ENCODE measurements at regions not wholly inside any gene's neighbourhood (a gene's known extent, or its start where the extent isn't known, plus 50 kb on each side); places are given as distances from the start of the nearest gene placed in this dataset.

- DNase-seq (ENCODE audit: low read depth) = no peak
Observed at GRCh38 chr21:16305686-16306085, 575.9 kb downstream of the USP25 start.

GRCh38 chr21:16307256-16307655 is 577.5 kb downstream of the USP25 start:
- DNase-seq (ENCODE audit: low read depth) = no peak

DNA sequence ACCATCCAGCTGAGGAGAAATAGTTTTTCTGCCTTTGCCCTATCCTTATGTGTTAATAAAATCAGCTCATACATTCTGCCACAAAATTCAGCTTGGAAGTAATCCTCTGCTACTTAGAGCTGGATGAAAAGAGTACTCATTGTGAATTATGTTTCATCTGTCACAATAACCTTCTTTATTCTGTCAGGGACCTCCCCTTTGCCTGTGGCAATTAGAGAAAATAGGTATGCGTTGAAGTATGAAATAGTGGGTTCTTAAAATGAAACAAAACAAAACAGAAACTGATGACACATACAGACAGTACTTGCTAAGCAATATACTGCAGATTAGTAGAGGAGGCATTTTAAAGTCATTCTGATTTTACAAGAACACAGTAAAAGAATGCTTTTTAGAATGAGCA is 578.5 kb downstream of the USP25 start:
- DNase-seq (ENCODE audit: low read depth) = no peak

- no peak for DNase-seq (ENCODE audit: low read depth)
Observed at GRCh38 chr21:16309250-16309971, 579.6 kb downstream of the USP25 start.

DNA sequence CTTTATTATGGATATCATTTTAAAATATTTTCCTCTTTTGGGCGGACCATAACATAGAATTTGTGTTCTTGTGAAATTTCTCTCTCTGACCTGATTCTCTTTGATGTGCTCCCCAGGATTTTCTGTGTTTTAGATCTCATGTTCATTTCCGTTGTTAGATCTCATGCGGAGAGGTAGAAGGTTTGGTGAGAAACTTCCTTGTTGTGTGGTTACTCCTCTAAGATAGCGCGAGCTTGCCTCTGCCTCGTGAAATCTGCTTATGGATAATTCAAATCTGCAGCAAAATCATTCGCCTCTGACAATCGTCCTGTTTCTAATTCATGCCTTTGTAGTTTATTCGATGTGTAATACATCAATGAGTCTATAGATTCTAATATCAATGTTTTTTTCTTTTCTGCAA is 580.4 kb downstream of the USP25 start:
- DNase-seq (ENCODE audit: low read depth) = no peak

- no peak for DNase-seq (ENCODE audit: low read depth)
Observed at GRCh38 chr21:16311229-16311628, 581.4 kb downstream of the USP25 start.

GRCh38 chr21:16312321-16312720 is 582.5 kb downstream of the USP25 start:
- no peak for DNase-seq (ENCODE audit: low read depth)

GRCh38 chr21:16315223-16315622 is 585.4 kb downstream of the USP25 start:
- no peak for DNase-seq (ENCODE audit: low read depth)

- DNase-seq (ENCODE audit: low read depth) = no peak
Observed at GRCh38 chr21:16318651-16319300, 589.0 kb downstream of the USP25 start.

- DNase-seq (ENCODE audit: low read depth) = no peak
Observed at GRCh38 chr21:16320110-16320509, 590.3 kb downstream of the USP25 start.

- no peak for DNase-seq (ENCODE audit: low read depth)
Observed at GRCh38 chr21:16322454-16322853, 592.7 kb downstream of the USP25 start.

DNA sequence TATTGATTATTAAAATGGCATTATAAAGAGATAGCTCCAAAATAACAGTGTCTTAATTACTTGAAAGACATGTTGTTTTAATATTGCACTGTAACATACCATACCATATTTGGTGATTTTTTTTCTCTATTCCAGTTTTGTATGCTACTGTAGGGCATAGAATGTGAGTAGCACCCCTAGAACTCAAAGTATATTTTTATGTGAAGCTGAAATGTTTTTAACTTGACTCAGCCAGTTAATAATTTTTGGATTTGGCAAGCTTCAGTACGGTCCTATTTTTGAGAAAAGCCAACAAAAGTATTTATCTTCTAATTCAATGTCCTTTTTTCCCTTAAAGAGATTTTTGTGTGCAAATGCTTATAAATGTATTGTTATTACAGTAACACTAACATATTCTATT is 593.8 kb downstream of the USP25 start:
- DNase-seq (ENCODE audit: low read depth) = no peak

GRCh38 chr21:16324630-16325029 is 594.8 kb downstream of the USP25 start:
- DNase-seq (ENCODE audit: low read depth) = no peak

GRCh38 chr21:16330082-16330907 is 600.5 kb downstream of the USP25 start:
- no peak for DNase-seq (ENCODE audit: low read depth)

DNA sequence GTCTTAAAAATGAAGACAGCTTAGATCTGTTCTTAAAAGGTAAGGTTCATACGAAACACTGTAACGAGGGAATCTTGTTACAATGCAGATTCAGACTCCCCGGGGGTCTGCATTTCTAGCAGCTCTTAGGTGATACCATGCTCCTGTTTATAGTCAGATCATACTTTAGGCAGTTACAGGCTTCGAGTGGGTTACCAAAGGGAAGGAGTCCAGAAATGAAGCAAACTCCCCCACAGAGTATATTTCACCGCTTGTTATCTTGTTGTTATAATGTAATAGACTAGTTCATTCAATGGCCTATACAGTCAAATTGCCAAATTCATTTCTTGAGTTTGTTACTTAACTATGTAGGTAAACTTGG is 601.1 kb downstream of the USP25 start:
- DNase-seq (ENCODE audit: low read depth) = no peak

DNA sequence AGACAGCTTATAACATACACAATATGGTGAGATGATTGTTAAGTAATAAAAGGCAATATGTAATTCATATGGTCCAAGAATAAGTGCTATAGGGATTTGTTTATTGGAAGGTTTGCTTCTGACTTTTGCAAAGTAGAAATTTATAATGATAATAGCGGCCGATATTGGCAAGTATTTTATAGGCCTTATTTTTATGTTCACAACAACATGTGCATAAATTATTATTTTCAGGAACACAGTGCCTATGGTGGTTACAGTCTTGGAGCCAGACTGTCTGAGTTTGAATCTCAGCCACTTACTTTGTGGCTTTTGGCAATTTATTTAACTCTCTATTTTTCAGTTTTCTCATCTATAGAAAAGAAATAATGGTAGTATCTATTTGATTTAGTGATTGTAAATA is 607.5 kb downstream of the USP25 start:
- DNase-seq (ENCODE audit: low read depth) = no peak

GRCh38 chr21:16342932-16343331 is 613.1 kb downstream of the USP25 start:
- DNase-seq (ENCODE audit: low read depth) = no peak

GRCh38 chr21:16343776-16344175 is 614.0 kb downstream of the USP25 start:
- DNase-seq (ENCODE audit: low read depth) = no peak

DNA sequence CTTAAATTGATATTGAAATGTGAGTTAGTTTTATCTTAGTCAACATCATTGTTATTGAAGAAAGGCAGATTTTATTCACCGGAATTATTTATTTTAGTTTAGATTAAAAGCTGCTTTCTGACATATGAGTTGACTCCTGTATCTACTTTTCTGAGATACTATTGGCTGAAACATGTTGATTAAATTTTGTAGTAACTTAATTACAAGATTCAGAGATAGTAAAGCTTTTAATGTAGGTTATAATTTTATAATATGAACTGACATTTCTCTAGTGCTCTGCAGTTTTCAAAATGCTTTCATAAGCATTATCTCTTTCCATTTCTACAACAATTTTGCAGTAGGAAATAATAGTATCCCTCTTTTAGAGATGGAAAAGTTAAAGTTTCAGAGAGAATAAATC is 616.0 kb downstream of the USP25 start:
- no peak for DNase-seq (ENCODE audit: low read depth)

DNA sequence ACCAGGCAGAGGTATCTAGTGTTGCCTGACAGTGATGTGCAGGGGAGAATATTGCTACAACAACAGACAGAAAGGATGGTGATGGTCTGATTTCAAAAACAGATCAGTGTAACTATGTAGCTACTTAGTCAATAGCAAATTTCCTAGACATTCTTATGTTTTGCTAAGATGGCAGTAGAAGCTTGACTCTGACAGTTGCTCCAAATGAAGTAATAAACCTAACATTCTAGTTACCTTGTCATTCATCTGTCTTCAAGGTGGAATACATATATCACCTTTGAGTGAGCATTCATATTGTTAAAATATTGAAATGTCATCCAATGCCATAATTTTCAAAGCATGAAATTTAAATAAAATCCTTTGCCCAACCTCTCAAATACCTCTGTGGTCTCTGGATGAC is 617.4 kb downstream of the USP25 start:
- DNase-seq (ENCODE audit: low read depth) = no peak

DNA sequence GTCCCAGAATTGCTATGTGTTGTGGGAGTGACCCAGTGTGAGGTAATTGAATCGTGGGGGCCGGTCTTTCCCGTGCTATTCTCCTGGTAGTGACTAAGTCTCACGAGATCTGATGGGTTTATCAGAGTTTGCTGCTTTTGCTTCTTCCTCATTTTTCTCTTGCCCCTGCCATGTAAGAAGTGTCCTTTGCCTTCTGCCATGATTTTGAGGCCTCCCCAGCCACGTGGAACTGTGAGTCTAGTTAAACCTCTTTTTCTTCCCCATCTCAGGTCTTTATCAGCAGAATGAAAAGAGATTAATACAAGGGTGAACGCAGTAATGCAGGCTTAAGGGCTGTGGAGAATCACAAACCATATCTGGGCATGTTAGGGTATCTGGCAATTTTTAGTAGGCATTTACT is 624.0 kb downstream of the USP25 start:
- no peak for DNase-seq (ENCODE audit: low read depth)

DNA sequence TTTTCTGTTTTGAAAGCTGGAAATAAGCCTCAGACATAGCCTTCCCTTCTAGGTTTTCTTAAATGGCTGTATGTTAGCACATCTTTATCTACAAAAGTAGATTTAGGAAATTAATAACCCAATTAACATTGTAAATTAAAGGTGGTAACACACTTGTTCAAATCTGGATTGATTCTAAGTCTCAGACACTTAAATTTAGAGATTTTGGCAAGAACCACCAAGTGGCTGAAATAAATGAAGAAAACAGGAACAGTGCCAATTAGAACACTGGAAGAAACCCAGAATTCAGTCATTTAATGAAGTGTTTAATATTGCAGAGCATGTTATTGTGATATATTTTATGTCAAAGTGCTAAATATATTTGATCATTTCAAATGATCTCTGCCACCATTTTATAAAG is 628.2 kb downstream of the USP25 start:
- DNase-seq (ENCODE audit: low read depth) = no peak

GRCh38 chr21:16358784-16359183 is 629.0 kb downstream of the USP25 start:
- no peak for DNase-seq (ENCODE audit: low read depth)

All from activated T-cell treated with anti-CD3 and anti-CD28 coated beads for 24 hours (primary cell).